IMR-90 (cell line): ENCODE measurements at regions not wholly inside any gene's neighbourhood (a gene's known extent, or its start where the extent isn't known, plus 50 kb on each side); places are given as distances from the start of the nearest gene placed in this dataset.
"Not testable (repeated sequence)": the region's sequence is repeated elsewhere in the genome, so short reads cannot be mapped to it uniquely, and the experiment has no call there.

Source experiments
- ATAC-seq: fragments of 200-7000 bp; cut with Tn5 transposase; 2 replicates; pipeline ENCODE4 v1.9.1; 2020; ENCODE audit warnings: low read depth, mild to moderate bottlenecking, moderate library complexity
- BruUV-seq: library from RNA; stranded (reverse); fragments of 400-500 nt; replicated peaks from 2 replicates; lab custom pipeline; 2021; lab: Mats Ljungman, UMichigan
- CTCF ChIA-PET: fragments of 300-600 bp; formaldehyde crosslinking; extraction: SDS; loops from one replicate; lab custom pipeline; 2021; ENCODE audit warnings: antibody characterized with exemption; lab: Yijun Ruan, JAX
- POLR2A ChIA-PET: fragments of 300-600 bp; sonication (Branson Sonifier 250); formaldehyde crosslinking; loops from one replicate; lab custom pipeline; 2022; ENCODE audit warnings: antibody characterized with exemption; ENCODE audit not compliant: unreplicated experiment; lab: Charles Lee
- DNase-seq: peaks from one replicate; pipeline ENCODE4 v3.0.0; 2013
- H2AFZ ChIP-seq: replicated peaks from 2 replicates; pipeline ENCODE3; 2013; ENCODE audit warnings: low read length, mild to moderate bottlenecking; ENCODE audit not compliant: poor library complexity
- H2AK5ac ChIP-seq: 2 replicates; pipeline ENCODE4 v1.6.1; 2013; ENCODE audit warnings: low read depth, low read length, inconsistent platforms
- H2AK9ac ChIP-seq: replicated peaks from 2 replicates; pipeline ENCODE3; 2013; ENCODE audit warnings: mild to moderate bottlenecking, low read depth, low read length, moderate library complexity; ENCODE audit not compliant: poor library complexity
- H2BK120ac ChIP-seq: 2 replicates; pipeline ENCODE4 v1.6.1; 2013; ENCODE audit warnings: low read depth, low read length, inconsistent platforms
- H2BK15ac ChIP-seq: 3 replicates; pipeline ENCODE4 v1.6.1; 2013; ENCODE audit warnings: low read depth, low read length, inconsistent platforms
- H2BK20ac ChIP-seq: 2 replicates; pipeline ENCODE4 v1.6.1; 2013; ENCODE audit warnings: low read depth, mild to moderate bottlenecking, inconsistent platforms, low read length, moderate library complexity
- H2BK5ac ChIP-seq: 2 replicates; pipeline ENCODE4 v1.6.1; 2013; ENCODE audit warnings: mild to moderate bottlenecking, low read depth, low read length, inconsistent platforms; ENCODE audit not compliant: poor library complexity, severe bottlenecking
- H3K14ac ChIP-seq: replicated peaks from 2 replicates; pipeline ENCODE4 v1.6.1; 2013; ENCODE audit warnings: low read depth, low read length, inconsistent platforms
- H3K18ac ChIP-seq: 2 replicates; pipeline ENCODE4 v1.6.1; 2013; ENCODE audit warnings: low read depth, low read length, control low read depth
- H3K23ac ChIP-seq: 2 replicates; pipeline ENCODE4 v1.6.1; 2013; ENCODE audit warnings: low read depth, low read length, inconsistent platforms
- H3K27ac ChIP-seq: 2 replicates; pipeline ENCODE4 v1.5.1; 2013; ENCODE audit warnings: mild to moderate bottlenecking, control low read depth, low read length; ENCODE audit not compliant: insufficient read depth
- H3K27me3 ChIP-seq: 2 replicates; pipeline ENCODE4 v1.6.1; 2013; ENCODE audit warnings: low read length; ENCODE audit not compliant: control insufficient read depth, insufficient read depth
- H3K36me3 ChIP-seq: 2 replicates; pipeline ENCODE4 v1.6.1; 2013; ENCODE audit warnings: low read length, mixed read lengths; ENCODE audit not compliant: control insufficient read depth, insufficient read depth
- H3K4ac ChIP-seq: 2 replicates; pipeline ENCODE4 v1.6.1; 2013; ENCODE audit warnings: low read depth, low read length, inconsistent platforms
- H3K4me1 ChIP-seq: 2 replicates; pipeline ENCODE4 v1.6.1; 2013; ENCODE audit warnings: low read length, mixed read lengths; ENCODE audit not compliant: control insufficient read depth, insufficient read depth
- H3K4me2 ChIP-seq: 2 replicates; pipeline ENCODE4 v1.6.1; 2013; ENCODE audit warnings: low read depth, mild to moderate bottlenecking, control low read depth, low read length, moderate library complexity
- H3K4me3 ChIP-seq: 2 replicates; pipeline ENCODE4 v1.5.1; 2013; ENCODE audit warnings: low read depth, mild to moderate bottlenecking, control low read depth, low read length, moderate library complexity; ENCODE audit not compliant: insufficient read depth
- H3K56ac ChIP-seq: 2 replicates; pipeline ENCODE4 v1.6.1; 2013; ENCODE audit warnings: low read length, inconsistent platforms; ENCODE audit not compliant: insufficient read depth; ENCODE audit errors: extremely low read depth
- H3K79me1 ChIP-seq, 2 experiments: 2 replicates each; pipeline ENCODE4 v1.6.1; 2013; ENCODE audit warnings: low read length in 2 of 2, inconsistent platforms in 1 of 2, low read depth in 1 of 2
- H3K9ac ChIP-seq: 2 replicates; pipeline ENCODE4 v1.6.1; 2013; ENCODE audit warnings: low read depth, low read length, control low read depth
- H3K9me1 ChIP-seq: 2 replicates; pipeline ENCODE4 v1.6.1; 2013; ENCODE audit warnings: low read length, inconsistent platforms; ENCODE audit not compliant: insufficient read depth
- H3K9me3 ChIP-seq: 2 replicates; pipeline ENCODE4 v1.6.1; 2013; ENCODE audit warnings: low read length; ENCODE audit not compliant: control insufficient read depth, insufficient read depth
- H4K20me1 ChIP-seq: 2 replicates; pipeline ENCODE4 v1.6.1; 2013; ENCODE audit warnings: low read length, inconsistent platforms; ENCODE audit not compliant: insufficient read depth
- H4K5ac ChIP-seq: 2 replicates; pipeline ENCODE4 v1.6.1; 2013; ENCODE audit warnings: mild to moderate bottlenecking, low read depth, low read length, control low read depth
- H4K8ac ChIP-seq, 2 experiments: 2 replicates each; pipeline ENCODE4 v1.6.1; 2013; ENCODE audit warnings: low read depth in 2 of 2, low read length in 2 of 2, control low read depth in 1 of 2, inconsistent platforms in 1 of 2
- H4K91ac ChIP-seq: 2 replicates; pipeline ENCODE4 v1.6.1; 2013; ENCODE audit warnings: low read depth, low read length, inconsistent platforms; ENCODE audit not compliant: insufficient read depth
- WGBS, 2 experiments: methylation state at CpG; one replicate each; pipeline versions ENCODE4 v1.1.5 to v1.1.7; 2013; ENCODE audit warnings: missing lambda C conversion rate in 2 of 2; ENCODE audit not compliant: insufficient read length in 1 of 2; ENCODE audit errors: extremely low coverage in 2 of 2; 5-methylcytosine and 5-hydroxymethylcytosine counted together
- dilution Hi-C: fragments of 300-500 bp; cut with HindIII; formaldehyde crosslinking; loops from one replicate; pipeline ENCODE4 v1.14.3; 2018; ENCODE audit warnings: low sequenced_read_pairs; ENCODE audit not compliant: unreplicated experiment
- in situ Hi-C: fragments of 300-500 bp; cut with MboI; formaldehyde crosslinking; loops from 3 replicates; pipeline ENCODE4 v1.14.3; 2019; ENCODE audit warnings: low sequenced_read_pairs, inconsistent platforms, mixed read lengths
- intact Hi-C: fragments of 100-400 bp; cut with micrococcal nuclease; formaldehyde crosslinking; loops from 2 replicates; pipeline ENCODE4 v1.10.0; 2022

DNA sequence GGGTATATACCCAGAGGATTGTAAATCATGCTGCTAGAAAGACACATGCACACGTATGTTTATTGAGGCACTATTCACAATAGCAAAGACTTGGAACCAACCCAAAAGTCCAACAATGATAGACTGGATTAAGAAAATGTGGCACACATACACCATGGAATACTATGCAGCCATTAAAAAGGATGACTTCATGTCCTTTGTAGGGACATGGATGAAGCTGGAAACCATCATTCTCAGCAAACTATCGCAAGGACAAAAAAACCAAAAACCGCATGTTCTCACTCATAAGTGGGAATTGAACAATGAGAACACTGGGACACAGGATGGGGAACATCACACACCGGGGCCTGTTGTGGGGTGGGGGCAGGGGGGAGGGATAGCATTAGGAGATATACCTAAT is 608.6 kb downstream of the RFPL4B start:
- H3K27ac ChIP-seq, H3K56ac ChIP-seq, H2BK5ac ChIP-seq, dilution Hi-C loops, H4K8ac ChIP-seq, H3K4me3 ChIP-seq, H2BK15ac ChIP-seq, ATAC-seq, H4K20me1 ChIP-seq, H3K27me3 ChIP-seq, H2AK5ac ChIP-seq, POLR2A ChIA-PET, H3K9me3 ChIP-seq, H4K91ac ChIP-seq, H3K79me1 ChIP-seq, H3K14ac ChIP-seq, in situ Hi-C loops, CTCF ChIA-PET, H3K9me1 ChIP-seq, H2BK120ac ChIP-seq, H2AFZ ChIP-seq, H3K9ac ChIP-seq, H3K4me2 ChIP-seq, DNase-seq, H3K4me1 ChIP-seq, BruUV-seq, H2BK20ac ChIP-seq, H3K18ac ChIP-seq, H2AK9ac ChIP-seq, H3K36me3 ChIP-seq, H3K23ac ChIP-seq, H3K4ac ChIP-seq, H4K5ac ChIP-seq: not testable (repeated sequence)
- intact Hi-C loops = loop anchor here (5.0 kb wide), 1 partner anchor 902 kb away; the partner anchor contains the start of gene MARCKS
- WGBS, 2 experiments = no CpG with 5 or more reads among the region's 4 CpGs
